GM12878 (cell line): ENCODE measurements at regions not wholly inside any gene's neighbourhood (a gene's known extent, or its start where the extent isn't known, plus 50 kb on each side); places are given as distances from the start of the nearest gene placed in this dataset.

Experiments used
- ATAC-seq: fragments of 200-7000 bp; cut with Tn5 transposase; 3 replicates; pipeline ENCODE4 v1.9.1; 2020; ENCODE audit warnings: mild to moderate bottlenecking, moderate library complexity
- BruUV-seq: library from RNA; stranded (reverse); fragments of 400-500 nt; replicated peaks from 2 replicates; lab custom pipeline; 2021; lab: Mats Ljungman, UMichigan
- CTCF ChIA-PET: fragments of 300-600 bp; sonication (Branson Sonifier 250); formaldehyde crosslinking; extraction: SDS; loops from one replicate; lab custom pipeline; 2021; ENCODE audit warnings: inconsistent platforms; lab: Yijun Ruan, JAX
- POLR2A ChIA-PET: fragments of 350-600 bp; formaldehyde crosslinking; extraction: SDS; loops from one replicate; lab custom pipeline; 2021; ENCODE audit warnings: inconsistent platforms; lab: Charles Lee
- RAD21 ChIA-PET: fragments of 300-600 bp; sonication (Branson Sonifier 250); formaldehyde crosslinking; loops from one replicate; lab custom pipeline; 2023; ENCODE audit warnings: antibody characterized with exemption; ENCODE audit not compliant: unreplicated experiment; lab: Charles Lee
- SMC1A ChIA-PET: fragments of 300-600 bp; sonication (Branson Sonifier 250); formaldehyde crosslinking; loops from one replicate; lab custom pipeline; 2023; ENCODE audit not compliant: unreplicated experiment, uncharacterized antibody; lab: Charles Lee
- DNase-seq: peaks from one replicate; pipeline ENCODE4 v3.0.0-alpha.2; 2011; ENCODE audit warnings: low read depth, low spot score
- FAIRE-seq: peaks from 3 replicates; lab custom pipeline; 2011; peaks lifted over from hg19 to GRCh38; lab: Jason Lieb, UNC
- H2AFZ ChIP-seq: 2 replicates; pipeline ENCODE4 v1.6.0; 2011; ENCODE audit warnings: low read depth, low read length, control low read depth; ENCODE audit not compliant: control insufficient read depth
- H3K27ac ChIP-seq: 2 replicates; pipeline ENCODE4 v1.5.1; 2011; ENCODE audit warnings: control low read depth; ENCODE audit not compliant: control insufficient read depth, insufficient read depth
- H3K27me3 ChIP-seq, 2 experiments: replicated peaks in 1 of 2; 2 replicates each; pipeline versions ENCODE4 v1.6.0 to v1.6.1; 2011; ENCODE audit warnings: low read length in 1 of 2; ENCODE audit not compliant: control insufficient read depth in 2 of 2, insufficient read depth in 2 of 2
- H3K36me3 ChIP-seq, 2 experiments: 2 replicates each; pipeline ENCODE4 v1.5.1; 2011; ENCODE audit warnings: low read length in 1 of 2; ENCODE audit not compliant: control insufficient read depth in 2 of 2, insufficient read depth in 2 of 2
- H3K4me1 ChIP-seq: 2 replicates; pipeline ENCODE4 v1.6.1; 2011; ENCODE audit warnings: mild to moderate bottlenecking, low read length, moderate library complexity, mixed read lengths; ENCODE audit not compliant: control insufficient read depth, insufficient read depth
- H3K4me2 ChIP-seq: 2 replicates; pipeline ENCODE4 v1.6.0; 2011; ENCODE audit warnings: control low read depth; ENCODE audit not compliant: control insufficient read depth, insufficient read depth
- H3K4me3 ChIP-seq: fragments of 200-600 bp; sonication (generic); 2 replicates; pipeline ENCODE4 v1.5.1; 2016
- H3K79me2 ChIP-seq: 2 replicates; pipeline ENCODE4 v1.6.0; 2011; ENCODE audit warnings: low read length; ENCODE audit not compliant: control insufficient read depth, insufficient read depth
- H3K9ac ChIP-seq: 2 replicates; pipeline ENCODE4 v1.8.0; 2011; ENCODE audit warnings: low read length, control low read depth, mixed read lengths; ENCODE audit not compliant: control insufficient read depth, insufficient read depth
- H3K9me3 ChIP-seq: replicated peaks from 3 replicates; pipeline ENCODE4 v1.5.1; 2011; ENCODE audit warnings: mild to moderate bottlenecking, low read length; ENCODE audit not compliant: control insufficient read depth, insufficient read depth
- H4K20me1 ChIP-seq: 2 replicates; pipeline ENCODE4 v1.6.0; 2011; ENCODE audit not compliant: control insufficient read depth, insufficient read depth
- JUNB ChIP-seq: IDR thresholded peaks from 2 replicates; pipeline ENCODE4 v1.6.1; 2016; ENCODE audit warnings: antibody characterized with exemption, mild to moderate bottlenecking
- MAX ChIP-seq: IDR thresholded peaks from 2 replicates; pipeline ENCODE4 v1.6.1; 2012; ENCODE audit warnings: low read depth, low read length, improper control_type of control experiment
- RAD21 ChIP-seq: IDR thresholded peaks from 2 replicates; pipeline ENCODE4 v1.6.1; 2011; ENCODE audit warnings: mild to moderate bottlenecking, low read depth, low read length, moderate library complexity; ENCODE audit not compliant: insufficient read depth
- RFX5 ChIP-seq: IDR thresholded peaks from 2 replicates; pipeline ENCODE4 v1.6.1; 2011; ENCODE audit warnings: low read depth, low read length, improper control_type of control experiment
- TARDBP ChIP-seq: IDR thresholded peaks from 2 replicates; pipeline ENCODE4 v1.6.1; 2016; ENCODE audit warnings: borderline replicate concordance
- ZBTB11 ChIP-seq: fragments of 450-650 bp; formaldehyde crosslinking; IDR thresholded peaks from 2 replicates; pipeline ENCODE4 v1.5.0; 2022; ENCODE audit warnings: mild to moderate bottlenecking, missing genetic modification characterization
- ZBTB4 ChIP-seq: fragments of 450-650 bp; formaldehyde crosslinking; IDR thresholded peaks from 2 replicates; pipeline ENCODE4 v1.4.0; 2022; ENCODE audit warnings: mild to moderate bottlenecking, moderate library complexity
- ZNF384 ChIP-seq: IDR thresholded peaks from 2 replicates; pipeline ENCODE4 v1.6.1; 2012; ENCODE audit warnings: low read depth, mild to moderate bottlenecking, low read length, improper control_type of control experiment, borderline replicate concordance
- ZNF687 ChIP-seq: fragments of 450-650 bp; IDR thresholded peaks from 2 replicates; pipeline ENCODE4 v1.6.1; 2017; ENCODE audit warnings: mild to moderate bottlenecking, moderate library complexity
- WGBS: methylation state at CpG from one replicate; pipeline ENCODE4 v1.1.6; 2016; ENCODE audit warnings: low lambda C conversion rate; ENCODE audit not compliant: insufficient replicate concordance, insufficient coverage; ENCODE audit errors: missing lambda C conversion rate; 5-methylcytosine and 5-hydroxymethylcytosine counted together
- in situ Hi-C: fragments of 300-500 bp; cut with MboI; formaldehyde crosslinking; loops from 9 replicates; pipeline ENCODE4 v1.14.3; 2018; ENCODE audit warnings: mixed read lengths
- intact Hi-C: fragments of 100-400 bp; cut with micrococcal nuclease; formaldehyde crosslinking; loops from one replicate; pipeline ENCODE4 v1.14.2; 2022; ENCODE audit not compliant: unreplicated experiment

GRCh38 chr2:187971893-187972292 lies 319.8 kb upstream of the GULP1 start:
- no peak for FAIRE-seq

More at GRCh38 chr2:187971893-187972292, 319.8 kb upstream of the GULP1 start:
- no peak for ATAC-seq
- Histone ChIP-seq H3K27ac (no peak overlapping the region), H4K20me1 (no peaks in the 10 kb centered on the region), H2AFZ (no peak overlapping the region), H3K4me1 (no peaks in the 10 kb centered on the region), H3K27me3 (no peaks in the 10 kb centered on the region), H3K4me2 (no peak overlapping the region), H3K36me3 (no peaks in the 10 kb centered on the region), H3K4me3 (no peak overlapping the region), H3K9me3 (no peaks in the 10 kb centered on the region), H3K9ac (no peak overlapping the region), H3K79me2 (no peaks in the 10 kb centered on the region)
- ChIA-PET CTCF (interaction anchor here (0.6 kb wide), 1 partner anchor 472 kb away, joined by 3 read pairs; no protein-coding TSS in a partner anchor), SMC1A (interaction anchor here (0.6 kb wide), 1 partner anchor 390 kb away, joined by 3 read pairs; no protein-coding TSS in a partner anchor), POLR2A (no interaction called here), RAD21 (no interaction called here)
- intact Hi-C loops (no loop called here), in situ Hi-C loops (no loop called here)
- no TSS peak for BruUV-seq
- WGBS, result 9% methylated on average over 1 of the region's 1 CpG
- TF ChIP-seq RFX5 (no peak), TARDBP (no peak), ZBTB4 (CRISPR knock-in tag) (no peak), JUNB (no peak), MAX (no peak), ZNF687 (no peak), ZBTB11 (no peak), ZNF384 (no peak), RAD21 (peak; percentile 16; the same call in 1 of the 2 replicates)
- no peak for DNase-seq
